HUDEP-2 (cell line): ENCODE measurements at regions not wholly inside any gene's neighbourhood (a gene's known extent, or its start where the extent isn't known, plus 50 kb on each side); places are given as distances from the start of the nearest gene placed in this dataset.

Experiments
- DNase-seq, 76 experiments: peaks; one replicate each; lab custom pipeline; 2025; ENCODE audit not compliant: unreplicated experiment in 76 of 76; lab: John Stamatoyannopoulos, UW

DNA sequence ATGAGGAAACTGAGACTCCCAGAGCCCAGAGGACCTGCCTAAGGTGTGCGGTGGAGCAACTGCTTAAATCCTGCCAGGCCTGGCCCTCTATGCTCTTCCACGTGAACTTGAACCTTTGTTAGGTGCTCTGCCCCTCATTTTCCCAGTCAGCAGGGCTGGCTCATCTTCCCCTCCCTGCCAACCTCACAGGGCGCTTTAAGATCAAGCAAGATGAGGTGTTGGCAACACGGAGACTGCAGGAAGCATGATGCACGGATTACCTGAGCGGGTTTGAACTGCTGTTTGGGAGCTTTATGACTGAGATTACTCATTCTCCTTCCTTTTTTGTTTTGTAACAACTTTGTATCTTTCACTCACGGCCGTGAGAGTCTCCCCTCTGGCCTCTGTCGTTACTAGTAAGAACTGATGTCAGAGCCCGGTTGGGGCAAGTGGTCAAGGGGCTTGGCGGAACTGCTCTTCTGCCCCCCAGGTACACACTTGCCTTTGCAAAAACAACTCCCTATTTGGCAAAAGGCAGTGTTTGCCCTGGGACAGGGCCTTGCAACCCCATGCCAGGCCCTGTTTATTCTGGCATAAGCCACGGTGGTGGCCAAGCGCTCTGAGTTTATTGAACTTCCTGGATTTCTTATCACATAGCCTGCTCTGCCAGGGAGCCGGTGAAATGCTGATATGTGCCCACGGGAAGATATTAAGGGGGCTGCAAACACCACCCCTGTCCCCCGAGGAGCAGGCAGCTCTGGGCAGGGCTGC lies 127.8 kb downstream of the INHBB start:
- DNase-seq: no peak

DNA sequence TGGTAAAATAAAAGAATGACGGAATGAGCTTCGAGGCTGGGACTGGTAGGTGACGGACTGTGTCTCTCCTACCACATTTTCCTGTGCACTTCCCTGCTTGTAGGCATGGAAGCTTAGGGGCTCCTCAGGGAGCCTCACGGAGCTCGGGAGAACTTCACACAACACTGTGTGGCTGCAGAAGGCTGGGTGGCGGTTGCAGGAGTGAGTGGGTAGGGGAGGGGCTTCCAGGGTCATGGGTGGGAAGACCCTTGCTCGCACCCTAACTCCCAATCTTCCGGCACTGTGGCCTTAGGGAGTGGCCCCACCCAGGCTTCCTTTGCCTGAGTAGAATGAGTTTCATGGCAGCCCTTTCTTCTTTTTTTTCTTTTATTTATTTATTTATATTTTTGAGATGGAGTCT lies 128.6 kb downstream of the INHBB start:
- DNase-seq: no peak

DNA sequence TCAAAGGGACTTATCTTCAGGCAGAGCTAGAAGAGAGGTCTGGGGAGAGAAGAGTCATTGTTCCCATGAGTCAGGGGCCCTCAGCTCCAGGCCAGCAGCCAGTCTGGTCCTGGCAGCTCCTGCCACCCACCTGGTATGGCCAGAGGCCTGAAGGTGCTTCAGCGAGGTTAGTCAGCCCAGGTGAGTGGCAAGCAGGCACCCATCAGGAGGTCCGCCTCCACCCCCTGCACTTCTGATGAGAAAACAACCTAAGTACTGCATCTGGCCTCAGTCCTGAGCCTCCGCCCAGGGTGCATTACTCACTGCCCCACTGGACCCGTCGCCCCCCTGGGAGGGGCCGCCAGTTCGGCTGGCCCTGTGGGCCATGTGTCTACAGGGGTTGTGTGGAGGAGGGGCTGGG lies 130.2 kb downstream of the INHBB start:
- no peak for DNase-seq

DNA sequence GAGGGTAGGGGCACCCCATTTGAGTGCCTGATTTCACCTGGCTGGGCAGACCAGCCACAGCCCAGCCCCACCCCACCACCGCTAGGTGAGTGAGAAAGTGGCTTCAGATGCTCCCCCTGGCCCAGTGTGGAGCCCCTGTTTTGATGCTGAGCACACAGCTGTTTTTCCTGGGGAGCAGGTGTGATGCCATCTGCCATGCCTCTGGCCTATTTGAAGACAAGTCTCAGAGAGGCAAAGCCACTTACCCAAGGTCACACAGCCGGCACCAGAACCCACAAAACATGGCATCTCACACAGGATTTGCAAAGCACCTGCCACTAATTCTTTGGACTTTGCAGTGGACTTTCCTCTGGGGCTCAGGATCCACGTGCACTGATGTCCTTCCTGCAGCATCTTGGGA lies 131.3 kb downstream of the INHBB start:
- no peak for DNase-seq

DNA sequence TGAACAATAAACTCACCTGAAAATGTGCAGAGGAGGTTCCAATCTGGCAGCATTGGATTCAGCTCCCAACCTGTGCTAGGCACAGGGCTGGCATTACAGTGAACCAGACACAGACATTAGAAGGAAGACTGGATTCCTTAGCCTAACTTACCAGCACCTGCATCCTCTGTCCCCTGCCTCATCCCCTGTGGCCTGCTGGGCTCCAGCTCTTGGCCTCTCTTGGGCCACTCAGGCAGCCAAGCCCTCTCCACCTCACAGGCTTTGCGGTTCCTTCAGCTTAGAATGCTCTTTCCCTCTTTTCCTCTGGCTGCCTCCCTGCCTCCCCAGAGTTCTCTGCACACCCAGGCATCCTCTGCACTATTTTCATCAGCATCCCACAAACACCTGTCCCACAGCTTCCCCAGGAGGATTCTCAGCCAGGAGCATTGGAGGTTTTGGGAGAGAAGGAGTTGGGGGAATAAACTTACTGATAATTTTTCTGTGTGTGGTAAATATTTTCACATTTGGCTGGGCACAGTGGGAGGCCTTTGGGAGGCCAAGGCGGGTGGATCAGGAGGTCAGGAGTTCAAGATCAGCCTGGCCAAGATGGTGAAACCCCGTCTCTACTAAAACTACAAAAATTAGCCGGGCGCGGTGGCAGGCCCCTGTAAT lies 132.0 kb downstream of the INHBB start:
- no peak for DNase-seq

DNA sequence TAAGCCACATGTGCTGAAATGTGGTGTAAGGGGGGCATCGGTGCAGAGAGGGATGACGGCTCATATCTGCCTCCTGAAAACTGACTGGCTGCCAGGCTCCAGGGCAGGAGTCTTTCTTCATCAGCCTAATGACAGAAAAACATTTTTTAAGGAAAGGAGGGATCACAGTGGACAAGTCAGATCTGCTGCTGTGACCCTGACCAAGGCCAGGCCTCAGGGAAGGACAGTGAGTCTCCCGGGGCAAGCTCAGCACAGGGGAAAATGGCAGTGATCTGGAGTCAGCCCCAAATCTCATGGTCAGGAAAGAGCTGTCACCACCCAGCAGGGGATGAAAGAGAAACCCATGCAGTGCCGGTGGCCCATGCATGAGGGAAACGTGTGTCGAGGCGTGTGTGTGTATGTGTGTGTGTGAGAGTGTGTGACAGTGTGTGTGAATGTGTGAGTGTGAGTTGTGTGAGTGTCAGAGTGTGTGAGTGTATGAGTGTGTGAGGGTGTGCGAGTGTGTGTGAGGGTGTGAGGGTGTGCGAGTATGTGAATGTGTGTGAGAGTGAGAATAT lies 134.5 kb downstream of the INHBB start:
- no peak for DNase-seq

DNA sequence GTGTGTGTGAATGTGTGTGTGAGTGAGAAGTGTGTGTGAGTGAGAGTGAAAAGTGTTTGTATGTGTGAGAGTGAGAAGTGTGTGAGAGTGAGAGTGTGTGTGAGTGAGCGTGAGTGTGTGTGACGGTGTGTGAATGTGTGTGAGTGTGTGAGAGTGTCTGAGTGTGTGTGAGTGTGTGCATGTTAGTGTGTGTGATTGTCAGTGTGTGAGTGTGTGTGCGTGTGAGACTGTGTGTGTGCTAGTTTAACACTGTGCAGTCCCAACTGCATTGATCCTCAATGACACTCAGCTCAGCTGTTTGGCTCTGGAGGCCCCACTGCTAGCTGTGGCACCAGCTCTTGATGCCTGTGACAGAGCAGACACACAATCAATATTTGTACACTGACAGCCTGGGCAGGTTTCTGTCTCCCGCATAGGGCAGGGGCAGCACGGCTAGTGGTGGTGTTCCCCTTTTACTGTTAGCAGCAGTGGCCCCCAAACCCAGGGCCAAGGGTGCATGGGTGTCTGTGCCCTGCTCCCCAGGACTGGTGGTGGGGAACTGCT lies 135.0 kb downstream of the INHBB start:
- no peak for DNase-seq

DNA sequence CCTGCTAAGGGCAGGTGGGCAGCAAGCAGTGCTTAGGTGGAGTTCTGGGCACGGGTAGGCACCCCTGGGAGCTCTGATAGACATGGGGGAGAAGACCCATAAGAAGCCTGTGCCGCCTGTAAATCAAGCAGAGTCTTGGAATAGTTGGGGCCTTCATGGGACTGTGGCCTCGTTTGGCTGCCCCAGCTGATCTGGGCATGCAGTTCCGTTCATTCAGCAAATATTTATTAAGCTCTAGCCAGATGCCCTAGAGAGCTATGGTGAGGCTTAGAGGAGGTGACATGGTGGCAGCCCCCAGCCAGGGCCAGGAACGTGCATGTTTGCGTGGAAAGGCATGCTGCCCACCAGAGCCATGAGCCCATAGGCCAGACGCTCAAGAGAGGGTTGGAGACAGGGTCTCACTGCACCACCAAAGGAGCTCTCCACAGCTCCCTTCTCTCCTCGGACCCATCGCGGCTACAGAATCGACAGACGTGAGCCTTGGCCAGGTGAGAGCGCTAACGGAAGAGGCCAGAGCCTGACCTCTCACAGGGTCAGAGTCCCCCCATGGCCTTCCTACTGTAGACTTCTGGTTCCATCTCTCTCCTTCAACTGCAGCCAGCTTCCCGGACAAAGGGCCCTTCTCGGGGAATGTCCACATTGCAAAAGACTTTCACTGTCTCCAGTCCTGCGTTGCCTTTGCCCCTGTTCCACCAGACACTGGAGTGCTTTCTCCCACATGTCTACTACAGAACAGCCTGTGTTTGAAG lies 135.7 kb downstream of the INHBB start:
- no peak for DNase-seq

DNA sequence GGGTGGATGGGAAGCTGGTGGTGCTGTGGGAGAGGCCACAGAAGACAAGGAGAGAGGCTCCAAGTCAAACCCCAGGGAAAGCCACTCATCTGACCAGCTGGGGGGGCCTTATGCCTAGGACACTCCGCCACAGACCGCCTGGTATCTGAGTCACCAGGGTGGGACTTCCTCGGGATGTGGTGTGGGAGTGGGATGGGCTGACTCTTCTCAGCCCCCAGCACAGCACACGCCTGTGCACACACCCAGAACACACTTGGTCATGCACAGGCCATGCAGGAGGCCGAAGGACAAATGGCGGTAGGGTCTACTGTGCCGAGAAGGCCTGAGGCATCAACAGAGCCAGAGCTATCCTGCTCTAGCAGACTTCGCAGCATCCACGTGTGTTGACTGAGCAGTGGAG lies 136.4 kb downstream of the INHBB start:
- DNase-seq: no peak

DNA sequence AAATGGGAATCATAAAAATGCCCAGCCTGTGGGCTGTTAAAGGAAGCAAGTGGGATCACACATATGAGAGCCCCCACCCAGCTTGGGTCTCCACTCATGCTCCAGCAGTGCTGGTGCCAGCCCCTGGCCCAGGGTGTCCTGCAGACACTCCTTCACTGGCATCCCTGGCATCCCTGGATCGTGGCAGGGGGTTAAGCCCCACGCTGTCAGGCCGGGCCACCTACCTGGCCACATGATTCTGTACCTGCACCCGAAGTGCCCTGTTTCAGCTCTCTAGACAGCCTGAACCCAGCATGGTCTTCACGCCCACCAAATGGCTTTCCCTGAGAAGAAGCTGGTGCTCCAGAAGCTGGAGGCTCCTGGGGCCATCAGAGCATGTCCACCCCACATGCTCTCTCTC lies 137.4 kb downstream of the INHBB start:
- DNase-seq: no peak

DNA sequence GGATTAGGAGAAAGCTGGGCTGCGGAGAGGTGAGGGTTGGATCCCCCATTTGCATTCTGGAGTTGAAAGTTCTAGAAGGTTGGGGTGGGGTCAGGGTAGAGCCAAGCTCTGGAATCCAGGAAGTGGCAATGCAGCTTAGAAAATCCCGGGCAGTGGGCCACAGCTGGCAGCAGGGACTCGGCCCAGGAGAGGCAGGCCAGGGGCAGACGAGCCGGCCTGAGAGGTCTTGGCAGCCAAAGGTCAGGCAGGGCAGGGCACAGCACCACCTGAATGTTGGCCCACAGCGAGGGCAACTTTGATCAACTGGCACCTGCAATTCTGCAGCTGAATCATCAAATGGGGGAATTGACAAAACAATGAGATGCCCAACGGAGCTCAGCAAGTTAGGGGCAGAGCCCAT lies 139.2 kb downstream of the INHBB start:
- no peak for DNase-seq

DNA sequence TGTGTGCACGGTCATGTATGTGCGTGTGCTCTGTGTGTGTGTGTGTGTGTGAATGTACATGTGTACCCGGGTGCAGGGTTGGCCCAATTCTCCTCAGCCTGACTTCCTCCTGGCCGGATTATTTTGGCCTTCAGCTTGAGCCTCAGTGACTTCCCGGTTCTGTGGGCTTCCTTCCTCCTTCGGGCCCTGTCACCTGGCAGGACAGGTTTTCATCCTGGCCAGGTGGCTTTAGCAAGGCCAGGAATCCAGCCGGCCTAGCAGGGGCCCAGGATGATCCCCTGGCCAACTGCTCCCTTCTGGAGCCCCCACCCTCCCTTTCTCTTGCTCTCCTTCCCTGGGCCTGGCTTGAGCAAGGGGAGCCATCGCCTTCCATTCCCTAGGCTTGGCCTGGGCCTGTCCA lies 140.5 kb downstream of the INHBB start:
- no peak for DNase-seq

DNA sequence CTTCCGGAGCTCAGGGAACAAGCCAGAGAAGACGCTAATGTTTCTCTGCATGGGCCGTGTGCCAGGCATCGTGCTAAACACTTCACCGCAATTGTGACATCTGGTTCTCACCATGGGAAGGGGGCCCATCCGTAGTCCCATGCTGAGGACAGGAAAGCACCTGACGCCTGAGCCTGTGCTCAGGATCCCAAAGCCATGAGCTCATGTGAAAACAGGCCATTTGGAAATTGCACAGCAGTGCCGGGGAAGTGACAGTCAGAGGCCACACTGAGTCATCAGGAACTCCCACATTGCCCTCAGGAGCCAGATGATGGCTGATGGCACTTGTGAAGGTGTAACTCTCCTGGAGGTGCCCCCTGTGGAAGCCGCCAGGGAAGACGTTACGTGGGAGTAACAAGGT lies 141.0 kb downstream of the INHBB start:
- DNase-seq: no peak

DNA sequence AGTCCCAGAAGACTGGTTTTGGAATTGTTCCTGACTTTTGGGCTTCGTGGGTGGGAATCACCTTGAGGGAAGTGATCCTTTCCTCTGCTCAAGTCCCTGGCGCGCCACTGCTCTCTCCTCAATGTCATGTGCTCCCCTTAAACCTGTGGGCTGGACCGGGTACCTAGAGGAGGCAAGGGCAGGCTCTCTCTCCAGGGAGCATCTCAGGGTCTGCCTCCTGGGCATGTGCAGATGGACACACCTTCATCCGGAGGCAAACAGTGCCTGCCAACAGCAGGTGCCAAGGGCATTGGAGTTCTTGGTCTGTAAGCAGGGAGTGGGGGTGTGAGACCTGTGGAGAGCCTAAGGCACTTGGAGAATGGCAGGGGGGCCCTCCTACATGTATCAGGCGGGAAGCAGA lies 142.6 kb downstream of the INHBB start:
- DNase-seq: no peak

DNA sequence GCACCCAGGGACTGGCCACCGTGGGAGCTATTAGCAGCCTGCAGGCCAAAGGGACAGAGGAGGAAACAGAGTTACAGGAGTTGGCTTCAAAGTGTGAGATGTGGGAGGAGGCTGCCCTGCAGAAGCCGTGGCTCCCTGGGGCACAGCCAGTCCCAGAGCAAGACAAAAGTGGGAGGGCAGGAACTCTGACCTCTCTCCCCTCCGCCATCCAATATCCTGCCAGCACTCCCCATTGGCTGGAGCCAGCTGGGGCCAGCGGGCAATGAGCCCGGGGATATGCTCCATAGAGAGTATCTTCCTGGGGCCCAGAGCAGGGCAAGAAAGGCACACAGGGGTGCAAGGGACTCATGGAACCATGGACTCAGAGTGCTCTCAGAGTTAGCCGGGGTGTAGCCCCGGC lies 143.1 kb downstream of the INHBB start:
- no peak for DNase-seq

DNA sequence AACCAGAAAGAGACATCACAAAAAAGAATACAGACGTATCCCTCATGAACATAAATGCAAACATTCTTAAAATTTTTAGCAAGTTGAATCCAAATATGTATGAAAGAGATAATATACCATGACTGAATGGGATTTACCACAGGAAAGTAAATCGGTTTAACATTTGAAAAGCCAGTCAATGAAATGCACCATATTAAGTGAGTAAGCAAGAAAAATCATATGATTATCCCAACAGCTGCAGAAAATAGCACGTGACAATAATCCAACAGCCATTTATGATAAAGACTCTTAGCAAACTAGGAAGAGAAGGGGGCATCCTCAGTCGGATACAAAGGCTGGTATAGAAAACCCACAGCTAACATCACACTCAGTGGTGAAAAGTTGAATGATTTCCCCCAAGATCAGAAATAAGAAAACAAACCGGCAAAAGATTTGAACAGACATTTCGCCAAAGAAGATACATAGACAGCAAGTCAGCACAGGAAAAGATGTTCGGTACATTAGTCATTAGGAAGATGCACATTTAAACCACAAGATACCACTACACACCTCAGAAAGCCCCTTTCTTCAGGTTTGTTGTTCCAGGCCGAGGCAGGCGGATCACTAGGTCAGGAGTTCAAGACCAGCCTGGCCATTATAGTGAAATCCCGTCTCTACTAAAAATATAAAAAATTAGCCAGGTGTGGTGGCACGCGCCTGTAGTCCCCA lies 144.3 kb downstream of the INHBB start:
- DNase-seq: no peak

DNA sequence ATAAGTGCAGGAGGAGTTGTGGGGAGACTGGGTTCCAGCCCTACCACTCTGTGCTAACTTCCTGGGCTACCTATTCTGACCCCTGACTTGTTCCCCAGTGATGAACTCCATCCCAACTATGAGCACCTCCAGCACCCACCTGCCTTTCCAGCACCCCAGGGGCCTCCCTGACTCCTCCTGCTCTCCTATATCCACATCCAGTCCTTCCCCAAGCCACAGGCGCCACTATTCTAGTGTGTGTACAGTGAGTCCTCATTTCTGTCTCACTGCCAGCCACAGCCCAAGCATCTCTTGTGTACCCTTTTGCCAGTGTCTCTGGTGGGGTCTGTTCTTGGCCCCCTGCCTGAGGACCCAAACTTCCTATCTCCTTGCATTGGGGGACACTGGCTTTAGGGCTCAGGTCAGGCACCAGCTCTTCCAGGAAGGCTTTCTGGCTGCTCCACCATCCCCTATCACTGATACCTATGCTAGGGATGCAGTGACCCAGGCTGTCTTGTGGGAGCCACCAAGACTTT lies 145.2 kb downstream of the INHBB start:
- DNase-seq: no peak

DNA sequence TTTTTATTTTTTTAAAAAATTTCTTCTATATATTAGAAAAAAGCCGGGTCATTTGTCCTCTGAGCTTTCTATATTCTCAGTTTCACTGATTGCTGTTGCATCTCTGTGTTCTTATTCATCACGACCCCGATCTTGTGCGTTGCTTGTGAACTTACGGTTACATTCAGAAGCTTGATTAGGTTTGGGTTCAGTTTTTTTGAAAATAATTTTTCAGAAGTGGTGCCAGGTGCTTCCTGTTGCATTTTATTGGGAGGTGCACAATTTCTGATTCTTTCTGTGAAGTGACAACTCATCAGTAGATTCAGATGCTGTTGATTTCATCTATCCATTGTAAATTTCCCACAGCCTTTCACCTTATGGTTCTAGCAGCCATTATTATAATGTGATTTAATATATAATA lies 147.3 kb downstream of the INHBB start:
- DNase-seq: no peak

DNA sequence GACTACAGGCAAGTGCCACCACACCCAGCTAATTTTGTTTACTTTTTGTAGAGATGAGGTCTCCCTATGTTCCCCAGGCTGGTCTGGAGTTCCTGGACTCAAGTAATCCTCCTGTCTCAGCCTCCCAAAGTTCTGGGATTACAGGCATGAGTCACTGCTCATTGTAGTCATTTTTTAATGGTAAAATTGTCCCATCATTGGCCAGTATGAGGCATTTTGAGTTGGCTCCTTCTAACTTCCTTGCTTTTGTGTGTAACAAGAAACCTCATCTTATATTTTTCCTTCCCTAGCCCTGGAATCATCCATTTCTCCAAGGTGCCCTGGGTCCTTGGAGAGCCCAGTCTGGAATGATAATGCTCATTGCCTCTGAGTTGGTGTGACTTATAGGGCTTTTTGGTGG lies 148.5 kb downstream of the INHBB start:
- DNase-seq: no peak

DNA sequence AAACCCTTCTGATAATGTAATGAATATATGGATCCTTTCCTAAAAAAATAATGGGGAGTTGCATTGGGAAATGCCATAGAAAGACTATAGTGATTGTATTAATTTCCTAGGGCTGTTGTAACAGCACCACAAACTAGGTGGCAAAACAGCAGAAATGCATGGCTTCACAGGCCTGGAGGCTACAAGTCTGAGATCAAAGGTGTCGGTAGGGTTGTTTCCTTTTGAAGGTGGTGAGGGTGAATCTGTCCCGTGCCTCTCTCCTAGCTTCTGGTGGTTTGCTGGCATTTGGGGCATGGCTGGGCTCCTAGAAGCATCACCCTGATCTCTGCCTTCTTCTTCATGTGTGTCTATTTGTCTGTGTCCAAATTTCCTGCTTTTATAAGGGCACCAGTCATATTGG lies 149.7 kb downstream of the INHBB start:
- DNase-seq: no peak

DNA sequence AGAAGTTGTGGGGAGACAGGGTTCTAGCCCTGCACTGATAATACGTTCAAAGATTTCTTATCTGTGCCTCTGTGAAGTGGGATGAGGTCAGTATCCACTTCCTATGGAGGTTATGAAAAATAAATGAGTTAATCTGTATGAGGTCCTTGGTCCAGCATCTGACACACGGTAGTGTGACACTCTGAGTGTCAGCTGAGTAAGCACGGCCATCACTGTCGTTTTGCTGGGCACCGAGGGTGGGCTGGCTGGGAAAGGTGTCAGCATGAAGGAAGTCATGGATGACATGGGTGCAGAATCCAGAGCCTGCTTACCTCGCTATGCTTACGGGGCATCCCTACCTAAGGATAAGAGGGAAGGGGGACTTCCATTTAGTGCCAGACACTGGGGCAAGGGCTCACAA lies 150.3 kb downstream of the INHBB start:
- DNase-seq: no peak
